AG04450 (cell line): ENCODE measurements at regions not wholly inside any gene's neighbourhood (a gene's known extent, or its start where the extent isn't known, plus 50 kb on each side); places are given as distances from the start of the nearest gene placed in this dataset.

Experiments used
- CTCF ChIA-PET: fragments of 300-600, 350-600 bp; formaldehyde crosslinking; extraction: SDS; loops from one replicate; lab custom pipeline; 2022; ENCODE audit warnings: antibody characterized with exemption, inconsistent platforms; lab: Charles Lee
- POLR2A ChIA-PET: fragments of 350-600 bp; formaldehyde crosslinking; extraction: SDS; loops from one replicate; lab custom pipeline; 2021; ENCODE audit warnings: antibody characterized with exemption, inconsistent platforms; lab: Yijun Ruan, JAX
- DNase-seq: peaks from one replicate; pipeline ENCODE4 v3.0.0-alpha.2; 2011; ENCODE audit warnings: low read depth, low spot score
- H3K27ac ChIP-seq: one replicate; pipeline ENCODE4 v1.5.1; 2012; ENCODE audit warnings: low read depth, low read length, control low read depth
- H3K27me3 ChIP-seq: one replicate; pipeline ENCODE4 v1.6.0; 2012; ENCODE audit warnings: low read length; ENCODE audit not compliant: control insufficient read depth, insufficient read depth
- H3K4me3 ChIP-seq: 2 replicates; pipeline ENCODE4 v1.5.1; 2011; ENCODE audit warnings: mild to moderate bottlenecking, low read depth, low read length, control low read depth
- H3K9me3 ChIP-seq: 2 replicates; pipeline ENCODE4 v1.5.1; 2012; ENCODE audit warnings: low read length; ENCODE audit not compliant: control insufficient read depth, insufficient read depth
- CTCF ChIP-seq: IDR thresholded peaks from 2 replicates; pipeline ENCODE4 v1.5.1; 2011; ENCODE audit warnings: low read depth, low read length, control low read depth, inconsistent platforms

DNA sequence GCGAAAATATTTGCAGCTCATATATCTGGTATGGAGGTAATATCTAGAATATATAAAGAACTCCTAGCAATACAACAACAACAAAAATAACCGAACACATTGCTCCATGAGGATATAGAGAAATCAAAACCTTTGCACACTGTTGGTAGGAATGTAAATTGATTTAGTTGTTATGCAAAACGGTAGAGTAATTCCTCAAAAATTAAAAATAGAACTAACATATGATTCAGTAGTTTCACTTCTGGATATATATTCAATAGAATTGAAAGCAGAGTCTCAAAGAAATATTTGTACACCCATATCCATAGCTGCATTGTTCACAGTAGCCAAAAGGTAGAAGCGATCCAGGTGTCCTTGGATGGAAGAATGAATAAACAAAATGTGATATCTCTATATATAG is 203.0 kb upstream of the CNKSR2 start:
- CTCF ChIA-PET: no interaction called here
- no peak for TF ChIP-seq CTCF
- H3K9me3 ChIP-seq: no peaks in the 10 kb centered on the region
- POLR2A ChIA-PET: no interaction called here
- no peak overlapping the region for H3K27ac ChIP-seq
- H3K27me3 ChIP-seq: no peaks in the 10 kb centered on the region
- H3K4me3 ChIP-seq: no peak overlapping the region
- DNase-seq: no peak

- TF ChIP-seq CTCF: no peak
- no peak overlapping the region for H3K27ac ChIP-seq
- no peak for DNase-seq
- H3K27me3 ChIP-seq: no peaks in the 10 kb centered on the region
- POLR2A ChIA-PET: no interaction called here
- no peak overlapping the region for H3K4me3 ChIP-seq
- no peaks in the 10 kb centered on the region for H3K9me3 ChIP-seq
- CTCF ChIA-PET: no interaction called here
Measured at GRCh38 chrX:21174439-21174838, 199.8 kb upstream of the CNKSR2 start.

- ChIA-PET POLR2A (no interaction called here), CTCF (no interaction called here)
- DNase-seq: no peak
- H3K27ac ChIP-seq: no peak overlapping the region
- no peak for TF ChIP-seq CTCF
- no peaks in the 10 kb centered on the region for H3K27me3 ChIP-seq
- H3K4me3 ChIP-seq: no peak overlapping the region
- H3K9me3 ChIP-seq: no peaks in the 10 kb centered on the region
Measured at GRCh38 chrX:21176921-21177571, 197.2 kb upstream of the CNKSR2 start.

GRCh38 chrX:21181232-21181853 is 192.9 kb upstream of the CNKSR2 start:
- no peak for DNase-seq
- no peak for TF ChIP-seq CTCF
- POLR2A ChIA-PET: no interaction called here
- H3K27ac ChIP-seq: no peak overlapping the region
- no peak overlapping the region for H3K4me3 ChIP-seq
- H3K27me3 ChIP-seq: no peaks in the 10 kb centered on the region
- H3K9me3 ChIP-seq: no peaks in the 10 kb centered on the region
- CTCF ChIA-PET: no interaction called here

GRCh38 chrX:21193196-21193595 is 181.0 kb upstream of the CNKSR2 start:
- Histone ChIP-seq H3K9me3 (no peaks in the 10 kb centered on the region), H3K4me3 (no peak overlapping the region), H3K27ac (no peak overlapping the region), H3K27me3 (no peaks in the 10 kb centered on the region)
- POLR2A ChIA-PET: no interaction called here
- no peak for TF ChIP-seq CTCF
- no peak for DNase-seq
- CTCF ChIA-PET: no interaction called here
